Sigmoid colon (tissue), 6 donors: ENCODE measurements at regions not wholly inside any gene's neighbourhood (a gene's known extent, or its start where the extent isn't known, plus 50 kb on each side); places are given as distances from the start of the nearest gene placed in this dataset.

Experiments used
- DNase-seq: peaks from one replicate; pipeline ENCODE4 v3.0.0-alpha.2; 2019
- H3K27ac ChIP-seq, 4 donors: fragments of 200-600 bp; sonication (generic); one replicate each; pipeline ENCODE4 v1.5.1; 2016 to 2019; ENCODE audit warnings: mild to moderate bottlenecking in 1 of 4
- H3K27me3 ChIP-seq, 3 donors: fragments of 200-600 bp; sonication (generic); one replicate each; pipeline ENCODE4 v1.5.1; 2019; ENCODE audit warnings: mild to moderate bottlenecking in 1 of 3
- H3K36me3 ChIP-seq, 4 donors: fragments of 200-600 bp; sonication (generic); one replicate each; pipeline ENCODE4 v1.5.1; 2016 to 2019
- H3K4me1 ChIP-seq, 4 donors: fragments of 200-600 bp; sonication (generic); one replicate each; pipeline ENCODE4 v1.5.1; 2017 to 2019
- H3K4me3 ChIP-seq, 4 donors: fragments of 200-600 bp; sonication (generic); one replicate each; pipeline ENCODE4 v1.5.1; 2017 to 2019; ENCODE audit warnings: mild to moderate bottlenecking in 2 of 4, moderate library complexity in 1 of 4
- H3K9me3 ChIP-seq, 4 donors: fragments of 200-600 bp in 3 of 4; sonication (generic) in 3 of 4; one replicate each; pipeline versions ENCODE4 v1.5.1 to v1.6.1; 2013 to 2019
- CTCF ChIP-seq, 4 experiments: fragments of 450-650 bp in 3 of 4; fragments of 200-600 bp in 1 of 4; IDR thresholded peaks; one replicate each; pipeline ENCODE4 v1.5.1; 2016 to 2019; ENCODE audit warnings: antibody characterized with exemption in 4 of 4, mild to moderate bottlenecking in 3 of 4, moderate library complexity in 2 of 4
- EP300 ChIP-seq, 4 donors: sonication (generic); formaldehyde crosslinking; IDR thresholded peaks; one replicate each; pipeline ENCODE4 v1.6.1; 2017; ENCODE audit warnings: antibody characterized with exemption in 4 of 4
- POLR2A ChIP-seq, 2 donors: fragments of 450-650 bp; IDR thresholded peaks; one replicate each; pipeline ENCODE4 v1.6.1; 2016; ENCODE audit warnings: antibody characterized with exemption in 2 of 2, mild to moderate bottlenecking in 2 of 2, moderate library complexity in 2 of 2
- POLR2AphosphoS5 ChIP-seq, 4 donors: sonication (generic); formaldehyde crosslinking; IDR thresholded peaks; one replicate each; pipeline ENCODE4 v1.6.1; 2017; ENCODE audit warnings: antibody characterized with exemption in 4 of 4
- WGBS, 2 donors: extraction: QIAGEN DNeasy Blood & Tissue Kit; methylation state at CpG; one replicate each; pipeline ENCODE4 v1.1.7; 2013; 5-methylcytosine and 5-hydroxymethylcytosine counted together
- intact Hi-C: fragments of 100-400 bp; cut with DNase I; formaldehyde crosslinking; loops from one replicate; pipeline ENCODE4 v1.15.1; 2023
- donor health status: healthy with polysubstance abuse.
- donor health status: healthy.

DNA sequence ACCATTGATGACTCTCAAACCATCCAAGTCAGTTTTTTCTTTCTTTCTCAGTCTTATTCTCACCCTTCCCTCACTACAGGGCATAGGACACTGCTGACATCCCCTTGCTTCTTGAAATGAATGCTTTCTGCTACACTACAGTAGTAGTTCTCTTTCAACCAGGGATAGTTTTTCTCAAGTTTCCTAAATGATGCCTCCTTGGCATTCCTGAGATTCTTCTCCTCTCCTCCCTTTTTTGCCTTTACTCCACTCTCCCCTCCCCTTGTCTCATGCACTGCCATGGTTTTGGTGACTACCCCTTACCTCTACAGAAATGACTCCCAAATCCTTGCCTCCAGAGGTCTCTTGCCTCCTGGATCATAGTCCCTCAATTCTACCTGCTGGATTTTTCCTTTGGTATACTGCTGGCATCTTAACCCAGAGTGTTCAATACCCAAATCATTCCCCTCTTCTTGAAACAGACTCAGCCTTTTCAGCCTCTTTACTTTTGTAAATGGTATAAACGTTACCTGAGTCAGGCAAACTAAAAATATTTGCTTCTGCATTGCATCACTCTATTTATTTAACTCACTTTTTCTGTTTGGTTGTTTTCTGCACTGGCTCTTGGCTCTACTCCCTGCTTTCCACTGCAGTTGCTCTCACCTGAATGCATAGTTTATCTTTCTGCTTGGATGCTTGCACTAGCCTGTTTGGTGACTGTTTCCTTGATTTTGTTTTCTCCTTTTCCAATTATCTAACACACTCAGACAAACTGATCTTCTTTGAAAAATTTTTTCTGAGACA is 211.6 kb upstream of the IGF1 start:
- Histone ChIP-seq H3K27me3 (no peaks in the 10 kb centered on the region), H3K4me3 (no peak overlapping the region), H3K36me3 (no peaks in the 10 kb centered on the region), H3K9me3 (no peaks in the 10 kb centered on the region), H3K27ac (no peak overlapping the region), H3K4me1 (no peaks in the 10 kb centered on the region)
- 19 to 51% methylated on average over 1 of the region's 1 CpG for WGBS, 2 donors
- intact Hi-C loops, result no loop called here
- no peak for TF ChIP-seq POLR2AphosphoS5 (IDR thresholded peaks at IDR 0.05)
- TF ChIP-seq CTCF (IDR thresholded peaks at IDR 0.05), result no peak
- TF ChIP-seq POLR2A (IDR thresholded peaks at IDR 0.05), result no peak
- TF ChIP-seq EP300 (IDR thresholded peaks at IDR 0.05), result no peak
- no peak for DNase-seq

GRCh38 chr12:102690253-102690652 is 209.9 kb upstream of the IGF1 start:
- H3K27ac ChIP-seq, result no peak overlapping the region
- no peak overlapping the region for H3K4me3 ChIP-seq
- 72 to 89% methylated on average over 2 of the region's 2 CpGs for WGBS, 2 donors
- H3K4me1 ChIP-seq, result no peaks in the 10 kb centered on the region
- TF ChIP-seq POLR2A (IDR thresholded peaks at IDR 0.05), result no peak
- TF ChIP-seq EP300 (IDR thresholded peaks at IDR 0.05), result no peak
- no peak for TF ChIP-seq CTCF (IDR thresholded peaks at IDR 0.05)
- TF ChIP-seq POLR2AphosphoS5 (IDR thresholded peaks at IDR 0.05), result no peak
- DNase-seq, result no peak
- H3K9me3 ChIP-seq, result no peaks in the 10 kb centered on the region
- intact Hi-C loops, result no loop called here
- no peaks in the 10 kb centered on the region for H3K27me3 ChIP-seq
- no peaks in the 10 kb centered on the region for H3K36me3 ChIP-seq

- Histone ChIP-seq H3K4me1 (no peaks in the 10 kb centered on the region), H3K9me3 (no peaks in the 10 kb centered on the region), H3K27ac (no peak overlapping the region), H3K27me3 (no peaks in the 10 kb centered on the region), H3K4me3 (no peak overlapping the region), H3K36me3 (no peaks in the 10 kb centered on the region)
- no peak for DNase-seq
- intact Hi-C loops, result no loop called here
- WGBS, 2 donors, result 81 to 90% methylated on average over 3 of the region's 3 CpGs
- TF ChIP-seq CTCF (IDR thresholded peaks at IDR 0.05) (no peak), POLR2AphosphoS5 (IDR thresholded peaks at IDR 0.05) (no peak), EP300 (IDR thresholded peaks at IDR 0.05) (no peak), POLR2A (IDR thresholded peaks at IDR 0.05) (no peak)
These were observed 209.3 kb upstream of the IGF1 start for GRCh38 chr12:102689701-102690100.

DNA sequence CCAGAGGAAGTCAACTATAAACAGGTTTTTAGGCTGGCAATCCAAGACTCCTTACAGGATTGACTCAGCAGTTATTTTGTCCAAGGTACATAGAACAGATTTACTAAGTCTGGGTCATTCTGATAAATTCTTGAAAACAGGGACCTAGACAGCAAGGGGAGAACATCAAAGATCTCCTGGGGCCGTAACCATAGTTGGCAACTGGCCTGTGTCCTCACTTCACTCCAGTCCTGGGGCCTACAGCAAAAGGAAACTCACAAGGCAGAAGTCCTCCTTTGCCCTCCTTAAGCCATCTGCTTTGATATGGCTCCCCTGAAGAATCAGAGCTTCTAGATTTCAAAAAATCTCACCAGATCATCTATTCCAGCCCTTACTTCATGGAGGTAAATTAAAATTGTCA is 207.2 kb upstream of the IGF1 start:
- 59 to 92% methylated on average over 1 of the region's 1 CpG for WGBS, 2 donors
- intact Hi-C loops, result no loop called here
- no peak for TF ChIP-seq POLR2A (IDR thresholded peaks at IDR 0.05)
- TF ChIP-seq POLR2AphosphoS5 (IDR thresholded peaks at IDR 0.05), result no peak
- TF ChIP-seq EP300 (IDR thresholded peaks at IDR 0.05), result no peak
- no peak for TF ChIP-seq CTCF (IDR thresholded peaks at IDR 0.05)
- Histone ChIP-seq H3K9me3 (no peaks in the 10 kb centered on the region), H3K27me3 (no peaks in the 10 kb centered on the region), H3K27ac (no peak overlapping the region), H3K36me3 (no peaks in the 10 kb centered on the region), H3K4me1 (no peaks in the 10 kb centered on the region), H3K4me3 (no peak overlapping the region)
- no peak for DNase-seq

GRCh38 chr12:102685841-102686240 is 205.5 kb upstream of the IGF1 start:
- TF ChIP-seq POLR2AphosphoS5 (IDR thresholded peaks at IDR 0.05), result no peak
- TF ChIP-seq POLR2A (IDR thresholded peaks at IDR 0.05), result no peak
- TF ChIP-seq EP300 (IDR thresholded peaks at IDR 0.05), result no peak
- no peak for TF ChIP-seq CTCF (IDR thresholded peaks at IDR 0.05)
- Histone ChIP-seq H3K4me1 (no peaks in the 10 kb centered on the region), H3K27ac (no peak overlapping the region), H3K36me3 (no peaks in the 10 kb centered on the region), H3K9me3 (no peaks in the 10 kb centered on the region), H3K4me3 (no peak overlapping the region), H3K27me3 (no peaks in the 10 kb centered on the region)
- intact Hi-C loops, result no loop called here
- WGBS, 2 donors, result 87 to 89% methylated on average over 4 of the region's 4 CpGs
- no peak for DNase-seq
